ENCODE measurements at regions not wholly inside any gene's neighbourhood (a gene's known extent, or its start where the extent isn't known, plus 50 kb on each side); places are given as distances from the start of the nearest gene placed in this dataset.

DNA sequence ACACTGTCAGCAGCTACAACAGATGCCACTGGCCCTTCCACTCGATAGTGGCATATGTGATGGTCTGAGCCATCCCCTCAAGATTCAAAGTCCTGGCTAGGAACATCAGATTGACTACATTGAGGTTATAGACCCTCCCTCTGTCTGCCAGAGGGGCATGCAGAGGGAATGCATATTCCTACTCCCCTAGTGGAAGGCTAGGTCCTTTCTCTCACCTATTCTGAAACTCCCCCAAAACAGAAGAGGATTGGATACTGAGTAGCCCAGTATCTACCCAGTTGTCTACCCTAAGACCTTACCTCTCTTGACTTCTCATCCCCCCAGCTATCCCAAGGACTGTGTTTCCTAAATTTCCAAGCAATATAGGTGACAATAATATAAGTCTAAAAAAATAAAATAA, 78.5 kb upstream of the PDE4D start:
- no peak for DNase-seq (ENCODE audit: low read depth in 2 of 2)
- Histone ChIP-seq H3K27me3 (ENCODE audit: control insufficient read depth, insufficient read depth, low read length) (no peaks in the 10 kb centered on the region), H2AFZ (ENCODE audit: low read length) (no peak overlapping the region), H3K4me2 (ENCODE audit: extremely low read depth, insufficient read depth, low read length) (no peak overlapping the region), H4K20me1 (ENCODE audit: control insufficient read depth, extremely low read depth, insufficient read depth, low read length) (no peaks in the 10 kb centered on the region), H3K9ac (ENCODE audit: insufficient read depth, low read length) (no peak overlapping the region), H3K79me2 (ENCODE audit: control insufficient read depth, insufficient read depth, low read length) (no peaks in the 10 kb centered on the region), H3K9me3 (ENCODE audit: control insufficient read depth, insufficient read depth, low read depth, low read length) (no peaks in the 10 kb centered on the region), H3K36me3 (ENCODE audit: control insufficient read depth, insufficient read depth, low read length) (no peaks in the 10 kb centered on the region), H3K4me1 (ENCODE audit: control insufficient read depth, extremely low read depth, insufficient read depth, low read length) (no peaks in the 10 kb centered on the region), H3K4me3 (replicated peaks in 1 of 4; ENCODE audit: control extremely low read depth in 1 of 4, insufficient read depth in 1 of 4, low read depth in 3 of 4, low read length in 4 of 4) (no peak overlapping the region), H3K27ac (ENCODE audit: insufficient read depth, low read length) (no peak overlapping the region)
- TF ChIP-seq, protein P1, sequence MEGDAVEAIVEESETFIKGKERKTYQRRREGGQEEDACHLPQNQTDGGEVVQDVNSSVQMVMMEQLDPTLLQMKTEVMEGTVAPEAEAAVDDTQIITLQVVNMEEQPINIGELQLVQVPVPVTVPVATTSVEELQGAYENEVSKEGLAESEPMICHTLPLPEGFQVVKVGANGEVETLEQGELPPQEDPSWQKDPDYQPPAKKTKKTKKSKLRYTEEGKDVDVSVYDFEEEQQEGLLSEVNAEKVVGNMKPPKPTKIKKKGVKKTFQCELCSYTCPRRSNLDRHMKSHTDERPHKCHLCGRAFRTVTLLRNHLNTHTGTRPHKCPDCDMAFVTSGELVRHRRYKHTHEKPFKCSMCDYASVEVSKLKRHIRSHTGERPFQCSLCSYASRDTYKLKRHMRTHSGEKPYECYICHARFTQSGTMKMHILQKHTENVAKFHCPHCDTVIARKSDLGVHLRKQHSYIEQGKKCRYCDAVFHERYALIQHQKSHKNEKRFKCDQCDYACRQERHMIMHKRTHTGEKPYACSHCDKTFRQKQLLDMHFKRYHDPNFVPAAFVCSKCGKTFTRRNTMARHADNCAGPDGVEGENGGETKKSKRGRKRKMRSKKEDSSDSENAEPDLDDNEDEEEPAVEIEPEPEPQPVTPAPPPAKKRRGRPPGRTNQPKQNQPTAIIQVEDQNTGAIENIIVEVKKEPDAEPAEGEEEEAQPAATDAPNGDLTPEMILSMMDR (conservative IDR thresholded peaks at IDR 0.05 in 1 of 2, IDR thresholded peaks at IDR 0.05 in 1 of 2; ENCODE audit: low read depth in 1 of 2, low read length in 2 of 2), result no peak
- no peak for TF ChIP-seq EZH2 (IDR thresholded peaks at IDR 0.05; ENCODE audit: low read length, missing control alignments)

GRCh38 chr5:59959330-59959729, 65.8 kb upstream of the PDE4D start:
- Histone ChIP-seq H3K9me3 (ENCODE audit: control insufficient read depth, insufficient read depth, low read depth, low read length) (no peaks in the 10 kb centered on the region), H3K27ac (ENCODE audit: insufficient read depth, low read length) (no peak overlapping the region), H3K36me3 (ENCODE audit: control insufficient read depth, insufficient read depth, low read length) (no peaks in the 10 kb centered on the region), H3K4me3 (replicated peaks in 1 of 4; ENCODE audit: control extremely low read depth in 1 of 4, insufficient read depth in 1 of 4, low read depth in 3 of 4, low read length in 4 of 4) (no peak overlapping the region), H3K79me2 (ENCODE audit: control insufficient read depth, insufficient read depth, low read length) (no peaks in the 10 kb centered on the region), H3K4me1 (ENCODE audit: control insufficient read depth, extremely low read depth, insufficient read depth, low read length) (no peaks in the 10 kb centered on the region), H4K20me1 (ENCODE audit: control insufficient read depth, extremely low read depth, insufficient read depth, low read length) (no peaks in the 10 kb centered on the region), H3K27me3 (ENCODE audit: control insufficient read depth, insufficient read depth, low read length) (no peaks in the 10 kb centered on the region), H2AFZ (ENCODE audit: low read length) (no peak overlapping the region), H3K9ac (ENCODE audit: insufficient read depth, low read length) (no peak overlapping the region), H3K4me2 (ENCODE audit: extremely low read depth, insufficient read depth, low read length) (no peak overlapping the region)
- TF ChIP-seq, protein P1 (conservative IDR thresholded peaks at IDR 0.05 in 1 of 2, IDR thresholded peaks at IDR 0.05 in 1 of 2; ENCODE audit: low read depth in 1 of 2, low read length in 2 of 2), result no peak
- TF ChIP-seq EZH2 (IDR thresholded peaks at IDR 0.05; ENCODE audit: low read length, missing control alignments), result no peak
- no peak for DNase-seq (ENCODE audit: low read depth in 2 of 2)

DNA sequence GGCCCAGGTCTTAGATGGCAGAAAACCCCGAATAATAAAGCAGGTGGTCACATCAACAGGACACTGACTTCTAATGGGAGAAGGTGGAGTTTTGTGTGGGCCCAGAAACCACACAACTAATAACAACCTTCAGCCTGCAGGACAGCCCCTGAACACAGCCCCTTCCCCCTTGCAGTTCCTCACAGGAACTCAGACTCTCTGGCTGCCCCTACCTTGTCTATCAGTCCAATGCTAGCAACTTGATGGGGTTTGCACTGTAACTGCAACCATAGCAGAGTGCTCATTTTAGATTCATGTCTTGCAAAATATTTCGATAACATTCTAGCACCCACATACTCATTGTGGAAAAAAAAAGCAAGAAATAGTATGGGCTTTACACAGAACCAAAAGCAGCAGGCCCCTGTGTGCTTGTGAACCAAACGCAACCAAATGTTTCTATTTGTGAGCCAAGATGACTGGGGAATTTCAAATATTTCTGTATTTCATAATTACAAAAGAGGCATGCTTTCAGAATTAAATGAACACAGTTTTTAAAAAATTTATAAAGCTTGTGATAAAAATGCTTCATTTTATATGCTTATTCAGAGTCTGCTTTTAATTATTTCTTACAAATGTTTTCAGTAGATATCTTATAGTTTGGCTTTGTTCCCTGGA, 62.7 kb upstream of the PDE4D start:
- Histone ChIP-seq H3K9me3 (ENCODE audit: control insufficient read depth, insufficient read depth, low read depth, low read length) (no peaks in the 10 kb centered on the region), H3K4me3 (replicated peaks in 1 of 4; ENCODE audit: control extremely low read depth in 1 of 4, insufficient read depth in 1 of 4, low read depth in 3 of 4, low read length in 4 of 4) (no peak overlapping the region), H3K79me2 (ENCODE audit: control insufficient read depth, insufficient read depth, low read length) (no peaks in the 10 kb centered on the region), H3K27ac (ENCODE audit: insufficient read depth, low read length) (no peak overlapping the region), H3K36me3 (ENCODE audit: control insufficient read depth, insufficient read depth, low read length) (no peaks in the 10 kb centered on the region), H3K4me1 (ENCODE audit: control insufficient read depth, extremely low read depth, insufficient read depth, low read length) (no peaks in the 10 kb centered on the region), H3K9ac (ENCODE audit: insufficient read depth, low read length) (no peak overlapping the region), H3K4me2 (ENCODE audit: extremely low read depth, insufficient read depth, low read length) (no peak overlapping the region), H2AFZ (ENCODE audit: low read length) (no peak overlapping the region), H3K27me3 (ENCODE audit: control insufficient read depth, insufficient read depth, low read length) (no peaks in the 10 kb centered on the region), H4K20me1 (ENCODE audit: control insufficient read depth, extremely low read depth, insufficient read depth, low read length) (no peaks in the 10 kb centered on the region)
- DNase-seq (ENCODE audit: low read depth in 2 of 2), result no peak
- TF ChIP-seq, protein P1 (conservative IDR thresholded peaks at IDR 0.05 in 1 of 2, IDR thresholded peaks at IDR 0.05 in 1 of 2; ENCODE audit: low read depth in 1 of 2, low read length in 2 of 2), result no peak
- TF ChIP-seq EZH2 (IDR thresholded peaks at IDR 0.05; ENCODE audit: low read length, missing control alignments), result no peak
